ENCODE measurements at regions not wholly inside any gene's neighbourhood (a gene's known extent, or its start where the extent isn't known, plus 50 kb on each side); places are given as distances from the start of the nearest gene placed in this dataset.
"Not testable (repeated sequence)": the region's sequence is repeated elsewhere in the genome, so short reads cannot be mapped to it uniquely, and the experiment has no call there.

GRCh38 chr3:61420136-61420759 lies 141.1 kb upstream of the PTPRG start:
- H3K27me3 ChIP-seq (replicated peaks in 2 of 5; ENCODE audit: control insufficient read depth in 4 of 5, insufficient read depth in 5 of 5, low read length in 4 of 5): no peaks in the 10 kb centered on the region
- ChIA-PET CTCF (interaction anchor here (1.2 kb wide), 1 partner anchor 12 kb away, joined by 3 read pairs; no protein-coding TSS in a partner anchor), POLR2A (no interaction called here)
- no peak overlapping the region for H3K27ac ChIP-seq (ENCODE audit: insufficient read depth in 1 of 2, low read depth in 1 of 2, low read length in 2 of 2, poor library complexity in 1 of 2, severe bottlenecking in 2 of 2)
- peaks cover 0 to under 1% (median 0%) of the 10 kb centered on the region in 4 experiments for H3K4me1 ChIP-seq (ENCODE audit: control extremely low read depth in 1 of 4, control insufficient read depth in 4 of 4, insufficient read depth in 4 of 4, low read length in 3 of 4)
- H3K9me3 ChIP-seq (ENCODE audit: control extremely low read depth in 1 of 5, control insufficient read depth in 4 of 5, insufficient read depth in 2 of 5, low read depth in 1 of 5, low read length in 4 of 5): no peaks in the 10 kb centered on the region
- H3K4me3 ChIP-seq (ENCODE audit: control insufficient read depth in 1 of 7, extremely low read depth in 1 of 7, insufficient read depth in 4 of 7, low read depth in 2 of 7, low read length in 6 of 7): no peak overlapping the region
- H3K36me3 ChIP-seq (ENCODE audit: control insufficient read depth in 4 of 4, insufficient read depth in 4 of 4, low read length in 3 of 4): no peaks in the 10 kb centered on the region
- 96% methylated on average over 4 of the region's 4 CpGs for WGBS (ENCODE audit: insufficient coverage)
- DNase-seq: no peak

GRCh38 chr3:61422945-61423673 lies 138.3 kb upstream of the PTPRG start:
- ChIA-PET CTCF (no interaction called here), POLR2A (no interaction called here)
- no peaks in the 10 kb centered on the region for H3K4me1 ChIP-seq (ENCODE audit: control extremely low read depth in 1 of 4, control insufficient read depth in 4 of 4, insufficient read depth in 4 of 4, low read length in 3 of 4)
- no peak overlapping the region for H3K4me3 ChIP-seq (ENCODE audit: control insufficient read depth in 1 of 7, extremely low read depth in 1 of 7, insufficient read depth in 4 of 7, low read depth in 2 of 7, low read length in 6 of 7)
- H3K27ac ChIP-seq (ENCODE audit: insufficient read depth in 1 of 2, low read depth in 1 of 2, low read length in 2 of 2, poor library complexity in 1 of 2, severe bottlenecking in 2 of 2): no peak overlapping the region
- H3K27me3 ChIP-seq (replicated peaks in 2 of 5; ENCODE audit: control insufficient read depth in 4 of 5, insufficient read depth in 5 of 5, low read length in 4 of 5): no peaks in the 10 kb centered on the region
- no peak for DNase-seq
- H3K9me3 ChIP-seq (ENCODE audit: control extremely low read depth in 1 of 5, control insufficient read depth in 4 of 5, insufficient read depth in 2 of 5, low read depth in 1 of 5, low read length in 4 of 5): no peaks in the 10 kb centered on the region
- WGBS (ENCODE audit: insufficient coverage): no CpG with 5 or more reads among the region's 1 CpG
- no peaks in the 10 kb centered on the region for H3K36me3 ChIP-seq (ENCODE audit: control insufficient read depth in 4 of 4, insufficient read depth in 4 of 4, low read length in 3 of 4)

- H3K4me1 ChIP-seq (ENCODE audit: control extremely low read depth in 1 of 4, control insufficient read depth in 4 of 4, insufficient read depth in 4 of 4, low read length in 3 of 4): no peaks in the 10 kb centered on the region
- WGBS (ENCODE audit: insufficient coverage): 98% methylated on average over 4 of the region's 4 CpGs
- H3K27me3 ChIP-seq (replicated peaks in 2 of 5; ENCODE audit: control insufficient read depth in 4 of 5, insufficient read depth in 5 of 5, low read length in 4 of 5): no peaks in the 10 kb centered on the region
- no peaks in the 10 kb centered on the region for H3K9me3 ChIP-seq (ENCODE audit: control extremely low read depth in 1 of 5, control insufficient read depth in 4 of 5, insufficient read depth in 2 of 5, low read depth in 1 of 5, low read length in 4 of 5)
- H3K36me3 ChIP-seq (ENCODE audit: control insufficient read depth in 4 of 4, insufficient read depth in 4 of 4, low read length in 3 of 4): no peaks in the 10 kb centered on the region
- CTCF ChIA-PET: no interaction called here
- no peak for DNase-seq
- no peak overlapping the region for H3K4me3 ChIP-seq (ENCODE audit: control insufficient read depth in 1 of 7, extremely low read depth in 1 of 7, insufficient read depth in 4 of 7, low read depth in 2 of 7, low read length in 6 of 7)
- POLR2A ChIA-PET: no interaction called here
- no peak overlapping the region for H3K27ac ChIP-seq (ENCODE audit: insufficient read depth in 1 of 2, low read depth in 1 of 2, low read length in 2 of 2, poor library complexity in 1 of 2, severe bottlenecking in 2 of 2)
These were observed 136.0 kb upstream of the PTPRG start for GRCh38 chr3:61425356-61425755.

- Histone ChIP-seq H3K27ac (ENCODE audit: insufficient read depth in 1 of 2, low read depth in 1 of 2, low read length in 2 of 2, poor library complexity in 1 of 2, severe bottlenecking in 2 of 2) (no peak overlapping the region), H3K9me3 (ENCODE audit: control extremely low read depth in 1 of 5, control insufficient read depth in 4 of 5, insufficient read depth in 2 of 5, low read depth in 1 of 5, low read length in 4 of 5) (no peaks in the 10 kb centered on the region), H3K4me1 (ENCODE audit: control extremely low read depth in 1 of 4, control insufficient read depth in 4 of 4, insufficient read depth in 4 of 4, low read length in 3 of 4) (no peaks in the 10 kb centered on the region), H3K4me3 (ENCODE audit: control insufficient read depth in 1 of 7, extremely low read depth in 1 of 7, insufficient read depth in 4 of 7, low read depth in 2 of 7, low read length in 6 of 7) (no peak overlapping the region), H3K27me3 (replicated peaks in 2 of 5; ENCODE audit: control insufficient read depth in 4 of 5, insufficient read depth in 5 of 5, low read length in 4 of 5) (no peaks in the 10 kb centered on the region), H3K36me3 (ENCODE audit: control insufficient read depth in 4 of 4, insufficient read depth in 4 of 4, low read length in 3 of 4) (no peaks in the 10 kb centered on the region)
- WGBS (ENCODE audit: insufficient coverage): 97% methylated on average over 12 of the region's 12 CpGs
- ChIA-PET POLR2A (no interaction called here), CTCF (no interaction called here)
- DNase-seq: no peak
These were observed 132.3 kb upstream of the PTPRG start for GRCh38 chr3:61429106-61429505.

GRCh38 chr3:61434901-61435300 lies 126.5 kb upstream of the PTPRG start:
- H3K27ac ChIP-seq (ENCODE audit: insufficient read depth in 1 of 2, low read depth in 1 of 2, low read length in 2 of 2, poor library complexity in 1 of 2, severe bottlenecking in 2 of 2); H3K4me1 ChIP-seq (ENCODE audit: control extremely low read depth in 1 of 4, control insufficient read depth in 4 of 4, insufficient read depth in 4 of 4, low read length in 3 of 4); CTCF ChIA-PET; POLR2A ChIA-PET; H3K27me3 ChIP-seq (replicated peaks in 2 of 5; ENCODE audit: control insufficient read depth in 4 of 5, insufficient read depth in 5 of 5, low read length in 4 of 5); H3K36me3 ChIP-seq (ENCODE audit: control insufficient read depth in 4 of 4, insufficient read depth in 4 of 4, low read length in 3 of 4); DNase-seq; H3K9me3 ChIP-seq (ENCODE audit: control extremely low read depth in 1 of 5, control insufficient read depth in 4 of 5, insufficient read depth in 2 of 5, low read depth in 1 of 5, low read length in 4 of 5); H3K4me3 ChIP-seq (ENCODE audit: control insufficient read depth in 1 of 7, extremely low read depth in 1 of 7, insufficient read depth in 4 of 7, low read depth in 2 of 7, low read length in 6 of 7): not testable (repeated sequence)
- WGBS (ENCODE audit: insufficient coverage): 89% methylated on average over 8 of the region's 28 CpGs

DNA sequence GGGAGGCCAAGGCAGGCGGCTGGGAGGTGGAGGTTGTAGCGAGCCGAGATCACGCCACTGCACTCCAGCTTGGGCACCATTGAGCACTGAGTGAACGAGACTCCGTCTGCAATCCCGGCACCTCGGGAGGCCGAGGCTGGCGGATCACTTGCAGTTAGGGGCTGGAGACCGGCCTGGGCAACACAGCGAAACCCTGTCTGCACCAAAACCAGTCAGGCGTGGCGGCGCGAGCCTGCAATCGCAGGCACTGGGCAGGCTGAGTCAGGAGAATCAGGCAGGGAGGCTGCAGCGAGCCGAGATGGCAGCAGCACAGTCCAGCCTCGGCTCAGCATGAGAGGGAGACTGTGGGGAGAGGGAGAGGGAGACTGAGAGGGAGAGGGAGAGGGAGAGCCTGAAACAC lies 126.0 kb upstream of the PTPRG start:
- H3K9me3 ChIP-seq (ENCODE audit: control extremely low read depth in 1 of 5, control insufficient read depth in 4 of 5, insufficient read depth in 2 of 5, low read depth in 1 of 5, low read length in 4 of 5); CTCF ChIA-PET; H3K27me3 ChIP-seq (replicated peaks in 2 of 5; ENCODE audit: control insufficient read depth in 4 of 5, insufficient read depth in 5 of 5, low read length in 4 of 5); H3K27ac ChIP-seq (ENCODE audit: insufficient read depth in 1 of 2, low read depth in 1 of 2, low read length in 2 of 2, poor library complexity in 1 of 2, severe bottlenecking in 2 of 2); H3K36me3 ChIP-seq (ENCODE audit: control insufficient read depth in 4 of 4, insufficient read depth in 4 of 4, low read length in 3 of 4); POLR2A ChIA-PET; H3K4me1 ChIP-seq (ENCODE audit: control extremely low read depth in 1 of 4, control insufficient read depth in 4 of 4, insufficient read depth in 4 of 4, low read length in 3 of 4); H3K4me3 ChIP-seq (ENCODE audit: control insufficient read depth in 1 of 7, extremely low read depth in 1 of 7, insufficient read depth in 4 of 7, low read depth in 2 of 7, low read length in 6 of 7); DNase-seq: not testable (repeated sequence)
- WGBS (ENCODE audit: insufficient coverage): no CpG with 5 or more reads among the region's 20 CpGs

DNA sequence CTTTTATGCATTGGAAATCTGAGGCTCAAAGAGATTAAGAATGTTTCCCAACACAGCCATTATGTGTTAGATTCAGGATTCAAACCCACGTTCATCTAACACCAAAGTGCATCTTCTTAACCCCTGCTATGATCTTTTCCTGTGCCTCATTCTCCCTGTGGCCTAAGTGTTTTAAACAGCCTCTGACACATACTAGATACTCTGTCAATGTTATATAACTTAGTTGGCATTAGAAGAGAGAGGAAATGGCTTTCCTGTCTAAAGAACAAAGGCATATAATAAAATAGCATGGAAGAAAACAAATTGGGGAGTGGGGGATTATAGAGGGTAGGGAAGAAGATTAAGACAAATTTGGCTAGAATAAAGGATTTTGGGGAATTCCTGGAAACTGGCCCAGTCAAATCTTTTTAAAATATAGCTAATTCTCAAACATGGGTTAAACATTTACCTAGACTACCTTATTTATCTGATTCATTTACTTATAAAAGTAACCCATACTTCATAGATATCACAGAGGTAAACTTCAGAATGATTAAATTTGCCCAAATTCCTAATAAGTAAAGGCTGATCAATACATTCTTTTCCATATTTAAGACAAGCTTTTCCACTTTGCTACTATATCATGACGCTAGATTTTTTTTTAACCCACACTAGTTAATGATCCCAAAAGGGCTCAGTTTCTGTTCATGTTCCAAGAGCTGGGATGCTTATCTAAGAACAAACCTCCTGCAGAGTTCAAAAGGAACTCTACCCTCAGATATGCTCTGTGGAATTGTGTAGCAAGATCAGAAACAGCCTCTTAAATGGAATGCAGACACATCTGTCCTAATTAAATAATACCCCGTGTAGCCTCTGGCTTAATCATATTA lies 122.9 kb upstream of the PTPRG start:
- no peaks in the 10 kb centered on the region for H3K27me3 ChIP-seq (replicated peaks in 2 of 5; ENCODE audit: control insufficient read depth in 4 of 5, insufficient read depth in 5 of 5, low read length in 4 of 5)
- H3K4me3 ChIP-seq (ENCODE audit: control insufficient read depth in 1 of 7, extremely low read depth in 1 of 7, insufficient read depth in 4 of 7, low read depth in 2 of 7, low read length in 6 of 7): no peak overlapping the region
- no peak for DNase-seq
- ChIA-PET POLR2A (no interaction called here), CTCF (no interaction called here)
- no peaks in the 10 kb centered on the region for H3K9me3 ChIP-seq (ENCODE audit: control extremely low read depth in 1 of 5, control insufficient read depth in 4 of 5, insufficient read depth in 2 of 5, low read depth in 1 of 5, low read length in 4 of 5)
- no peak overlapping the region for H3K27ac ChIP-seq (ENCODE audit: insufficient read depth in 1 of 2, low read depth in 1 of 2, low read length in 2 of 2, poor library complexity in 1 of 2, severe bottlenecking in 2 of 2)
- no peaks in the 10 kb centered on the region for H3K4me1 ChIP-seq (ENCODE audit: control extremely low read depth in 1 of 4, control insufficient read depth in 4 of 4, insufficient read depth in 4 of 4, low read length in 3 of 4)
- 75% methylated on average over 3 of the region's 3 CpGs for WGBS (ENCODE audit: insufficient coverage)
- H3K36me3 ChIP-seq (ENCODE audit: control insufficient read depth in 4 of 4, insufficient read depth in 4 of 4, low read length in 3 of 4): no peaks in the 10 kb centered on the region

All from common myeloid progenitor, CD34-positive (primary cell).